ENCODE measurements at regions not wholly inside any gene's neighbourhood (a gene's known extent, or its start where the extent isn't known, plus 50 kb on each side); places are given as distances from the start of the nearest gene placed in this dataset.
"Not testable (repeated sequence)": the region's sequence is repeated elsewhere in the genome, so short reads cannot be mapped to it uniquely, and the experiment has no call there.

GRCh38 chr7:50251765-50252164 lies 52.8 kb upstream of the IKZF1 start:
- Mint-ChIP-seq H3K9me3 (peaks cover 3% of the 10 kb centered on the region), H3K27me3 (no peaks in the 10 kb centered on the region), H3K4me3 (no peak overlapping the region), H3K36me3 (peaks cover 16% of the 10 kb centered on the region), H3K27ac (peak overlapping the region in 1 of 2 donors; percentile 8), H3K4me1 (ENCODE audit: low read depth in 2 of 2) (peaks cover 19 to 21% of the 10 kb centered on the region in 2 donors)
- no peak for DNase-seq (ENCODE audit: low spot score)
- peak in 1 of 2 donors; percentile 32 for ATAC-seq

- H3K27ac Mint-ChIP-seq: no peak overlapping the region
- peaks cover 7% of the 10 kb centered on the region for H3K9me3 Mint-ChIP-seq
- H3K4me1 Mint-ChIP-seq (ENCODE audit: low read depth in 2 of 2): peaks cover 15 to 18% of the 10 kb centered on the region in 2 donors
- H3K36me3 Mint-ChIP-seq: peaks cover 38% of the 10 kb centered on the region
- ATAC-seq: no peak
- no peak for DNase-seq (ENCODE audit: low spot score)
- no peak overlapping the region for H3K4me3 Mint-ChIP-seq
- no peaks in the 10 kb centered on the region for H3K27me3 Mint-ChIP-seq
These were observed 58.0 kb upstream of the IKZF1 start for GRCh38 chr7:50246551-50246950.

- H3K9me3 Mint-ChIP-seq; DNase-seq (ENCODE audit: low spot score); H3K4me3 Mint-ChIP-seq; ATAC-seq; H3K27me3 Mint-ChIP-seq: not testable (repeated sequence)
- Mint-ChIP-seq H3K27ac (peak overlapping the region in 1 of 2 donors; percentile 59), H3K4me1 (ENCODE audit: low read depth in 2 of 2) (peaks cover 11 to 17% of the 10 kb centered on the region in 2 donors), H3K36me3 (peaks cover 42% of the 10 kb centered on the region)
These were observed 62.4 kb upstream of the IKZF1 start for GRCh38 chr7:50242111-50242510.

DNA sequence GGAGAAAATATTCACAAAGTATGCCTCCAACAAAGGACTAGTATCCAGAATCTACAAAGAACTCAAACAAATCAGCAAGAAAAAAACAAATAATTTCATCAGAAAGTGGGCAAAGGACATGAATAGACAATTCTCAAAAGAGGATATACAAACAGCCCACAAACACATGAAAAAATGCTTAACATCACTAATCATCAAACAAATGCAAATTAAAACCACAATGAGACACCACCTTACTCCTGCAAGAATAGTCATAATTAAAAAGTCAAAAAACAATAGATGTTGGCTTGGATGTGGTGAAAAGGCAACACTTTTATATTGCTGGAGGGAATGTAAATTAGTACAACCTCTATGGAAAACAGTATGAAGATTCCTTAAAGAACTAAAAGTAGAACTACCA lies 63.8 kb upstream of the IKZF1 start:
- H3K9me3 Mint-ChIP-seq; H3K4me3 Mint-ChIP-seq; H3K27me3 Mint-ChIP-seq; DNase-seq (ENCODE audit: low spot score); ATAC-seq; H3K27ac Mint-ChIP-seq: not testable (repeated sequence)
- H3K36me3 Mint-ChIP-seq: peaks cover 31% of the 10 kb centered on the region
- peaks cover 18 to 22% of the 10 kb centered on the region in 2 donors for H3K4me1 Mint-ChIP-seq (ENCODE audit: low read depth in 2 of 2)

DNA sequence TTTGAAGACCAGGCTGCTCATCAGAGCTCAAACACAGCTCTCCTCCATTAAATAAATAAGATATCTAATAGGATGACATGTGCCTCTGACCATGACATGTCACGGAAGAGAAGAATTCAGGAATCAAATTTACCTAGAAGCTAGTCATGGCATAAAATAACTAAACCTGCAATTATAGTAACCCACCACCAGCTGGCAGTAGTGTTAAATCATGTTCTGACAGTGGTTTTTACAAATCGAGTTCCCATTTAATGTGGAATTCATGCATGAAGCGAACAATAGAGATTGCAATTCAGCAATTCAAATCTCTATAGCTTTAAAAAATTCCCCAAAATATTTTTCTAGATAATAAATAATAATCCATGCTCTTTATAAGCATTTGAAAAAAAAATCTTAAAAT lies 74.6 kb upstream of the IKZF1 start:
- DNase-seq (ENCODE audit: low spot score): no peak
- Mint-ChIP-seq H3K27me3 (no peaks in the 10 kb centered on the region), H3K9me3 (no peaks in the 10 kb centered on the region), H3K4me3 (no peak overlapping the region), H3K4me1 (ENCODE audit: low read depth in 2 of 2) (peaks cover 23% of the 10 kb centered on the region in 2 donors), H3K36me3 (peaks cover 16% of the 10 kb centered on the region), H3K27ac (peak overlapping the region; percentile 24 to 67)
- ATAC-seq: no peak

GRCh38 chr7:50228148-50228547 lies 76.4 kb upstream of the IKZF1 start:
- no peak for DNase-seq (ENCODE audit: low spot score)
- ATAC-seq: no peak
- H3K27me3 Mint-ChIP-seq: no peaks in the 10 kb centered on the region
- peak overlapping the region; percentile 64 for H3K4me3 Mint-ChIP-seq
- peaks cover 23% of the 10 kb centered on the region in 2 donors for H3K4me1 Mint-ChIP-seq (ENCODE audit: low read depth in 2 of 2)
- H3K36me3 Mint-ChIP-seq: peaks cover 16% of the 10 kb centered on the region
- peak overlapping the region; percentile 61 to 67 for H3K27ac Mint-ChIP-seq
- no peaks in the 10 kb centered on the region for H3K9me3 Mint-ChIP-seq

- H3K27ac Mint-ChIP-seq: peak overlapping the region; percentile 61 to 67
- ATAC-seq (no peak), DNase-seq (ENCODE audit: low spot score) (no peak)
- H3K4me1 Mint-ChIP-seq (ENCODE audit: low read depth in 2 of 2): peaks cover 23% of the 10 kb centered on the region in 2 donors
- H3K36me3 Mint-ChIP-seq: peaks cover 14% of the 10 kb centered on the region
- H3K4me3 Mint-ChIP-seq: peak overlapping the region; percentile 64
- no peaks in the 10 kb centered on the region for H3K9me3 Mint-ChIP-seq
- no peaks in the 10 kb centered on the region for H3K27me3 Mint-ChIP-seq
These were observed 76.8 kb upstream of the IKZF1 start for GRCh38 chr7:50227726-50228125.

DNA sequence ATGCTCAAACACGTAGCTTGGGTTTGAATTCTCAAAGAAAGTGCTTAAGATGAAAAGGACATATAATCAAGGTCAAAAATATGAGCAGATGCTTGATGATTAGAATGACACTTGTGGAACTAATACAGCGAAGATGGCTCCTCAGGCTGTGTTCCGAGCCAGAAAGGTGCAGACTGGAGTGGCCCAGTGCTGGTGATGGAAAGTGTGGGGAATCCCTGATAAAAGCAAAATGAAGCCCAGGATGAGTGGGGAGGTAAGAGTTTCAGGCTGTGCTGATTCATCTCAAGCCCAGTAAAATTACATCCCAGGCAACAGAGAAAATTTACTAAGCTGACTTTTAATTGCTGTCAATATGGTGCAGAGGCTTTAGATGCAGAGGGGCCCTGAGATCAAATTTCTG lies 77.8 kb upstream of the IKZF1 start:
- DNase-seq (ENCODE audit: low spot score): no peak
- Mint-ChIP-seq H3K36me3 (peaks cover 21% of the 10 kb centered on the region), H3K9me3 (no peaks in the 10 kb centered on the region), H3K4me1 (ENCODE audit: low read depth in 2 of 2) (peaks cover 23% of the 10 kb centered on the region in 2 donors), H3K27me3 (no peaks in the 10 kb centered on the region), H3K27ac (peak overlapping the region; percentile 61 to 67), H3K4me3 (peak overlapping the region; percentile 54)
- ATAC-seq: peak in 1 of 2 donors; percentile 70

DNA sequence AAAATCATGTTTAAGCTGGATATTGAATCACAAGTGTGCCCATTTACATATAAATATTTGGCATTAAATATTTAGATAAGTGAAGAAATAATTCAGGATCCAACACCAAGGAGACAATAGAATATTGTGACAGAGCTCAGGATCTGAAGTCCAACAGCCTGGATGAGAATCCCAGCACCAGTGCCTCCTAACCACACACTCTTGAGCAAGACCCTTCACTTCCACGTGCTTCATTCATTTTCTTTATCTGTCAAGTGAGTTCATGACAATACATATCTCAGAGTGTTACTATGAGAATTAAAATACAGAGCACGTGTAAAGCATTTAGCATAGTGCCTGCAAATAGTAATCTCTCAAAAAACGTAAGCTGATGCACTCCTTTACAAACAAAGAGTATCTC lies 78.4 kb upstream of the IKZF1 start:
- ATAC-seq: no peak
- H3K27ac Mint-ChIP-seq: peak overlapping the region; percentile 61 to 67
- H3K27me3 Mint-ChIP-seq: no peaks in the 10 kb centered on the region
- peaks cover 3% of the 10 kb centered on the region for H3K9me3 Mint-ChIP-seq
- H3K36me3 Mint-ChIP-seq: peaks cover 27% of the 10 kb centered on the region
- H3K4me1 Mint-ChIP-seq (ENCODE audit: low read depth in 2 of 2): peaks cover 23% of the 10 kb centered on the region in 2 donors
- no peak for DNase-seq (ENCODE audit: low spot score)
- peak overlapping the region; percentile 54 for H3K4me3 Mint-ChIP-seq

GRCh38 chr7:50221433-50221832 lies 83.1 kb upstream of the IKZF1 start:
- ATAC-seq (no peak), DNase-seq (ENCODE audit: low spot score) (no peak)
- Mint-ChIP-seq H3K4me1 (ENCODE audit: low read depth in 2 of 2) (peaks cover 13 to 26% of the 10 kb centered on the region in 2 donors), H3K27ac (no peak overlapping the region), H3K27me3 (no peaks in the 10 kb centered on the region), H3K36me3 (peaks cover 19% of the 10 kb centered on the region), H3K4me3 (no peak overlapping the region), H3K9me3 (peaks cover 3% of the 10 kb centered on the region)

- Mint-ChIP-seq H3K9me3 (peaks cover 3% of the 10 kb centered on the region), H3K27ac (no peak overlapping the region), H3K27me3 (no peaks in the 10 kb centered on the region), H3K4me3 (no peak overlapping the region), H3K4me1 (ENCODE audit: low read depth in 2 of 2) (peaks cover 11 to 22% of the 10 kb centered on the region in 2 donors), H3K36me3 (peaks cover 19% of the 10 kb centered on the region)
- no peak for DNase-seq (ENCODE audit: low spot score)
- ATAC-seq: no peak
These were observed 83.5 kb upstream of the IKZF1 start for GRCh38 chr7:50221028-50221427.

DNA sequence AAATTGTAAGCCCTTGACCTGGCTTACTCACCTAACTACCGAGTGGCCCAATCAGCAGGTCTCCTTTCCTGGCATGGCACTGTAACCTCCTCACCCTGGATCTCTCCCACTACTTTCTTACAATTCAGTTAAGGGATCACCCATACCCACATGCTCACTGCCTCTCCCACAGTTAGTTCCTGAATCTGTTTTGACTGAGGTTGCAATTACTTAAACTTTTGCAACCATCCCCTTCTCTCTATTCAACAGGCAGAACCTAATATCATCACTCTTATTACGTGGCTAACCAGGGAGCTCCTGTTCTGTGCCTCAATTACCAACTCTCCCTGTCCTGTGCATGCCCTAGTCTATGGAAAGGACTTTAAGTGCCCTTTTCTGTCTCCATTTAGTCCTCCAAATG lies 84.2 kb upstream of the IKZF1 start:
- H3K4me3 Mint-ChIP-seq: no peak overlapping the region
- H3K4me1 Mint-ChIP-seq (ENCODE audit: low read depth in 2 of 2): peaks cover 11 to 22% of the 10 kb centered on the region in 2 donors

DNA sequence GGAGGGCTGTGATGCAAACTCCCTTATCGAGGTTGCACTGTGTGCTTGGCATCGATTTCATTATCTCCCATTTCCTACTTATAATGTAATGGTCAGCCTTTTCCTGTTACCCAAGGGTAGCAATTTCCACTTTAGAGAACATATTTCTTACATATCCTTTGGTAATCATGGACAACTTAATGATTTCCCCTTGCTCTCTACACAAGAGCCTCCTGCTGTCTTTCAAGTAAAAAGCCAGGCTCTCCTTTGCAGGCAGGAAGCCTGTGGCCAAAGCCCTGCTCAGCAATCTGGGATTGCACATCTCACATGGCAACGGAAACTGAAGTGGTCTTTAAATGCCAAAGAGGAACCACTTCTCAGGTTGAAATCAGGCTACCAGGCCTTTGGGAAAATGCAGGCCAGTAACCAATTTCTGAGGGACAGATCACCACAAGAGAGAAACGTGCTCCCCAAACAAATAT lies 86.7 kb upstream of the IKZF1 start:
- Mint-ChIP-seq H3K9me3 (peaks cover 3% of the 10 kb centered on the region), H3K4me1 (ENCODE audit: low read depth in 2 of 2) (peaks cover 26 to 35% of the 10 kb centered on the region in 2 donors), H3K4me3 (peak overlapping the region; percentile 17), H3K27ac (peak overlapping the region in 1 of 2 donors; percentile 52), H3K27me3 (no peaks in the 10 kb centered on the region), H3K36me3 (peaks cover 19% of the 10 kb centered on the region)
- DNase-seq (ENCODE audit: low spot score) (no peak), ATAC-seq (no peak)

More for the DNA sequence above, 84.2 kb upstream of the IKZF1 start:
- ATAC-seq: no peak
- Mint-ChIP-seq H3K27ac (no peak overlapping the region), H3K9me3 (peaks cover 3% of the 10 kb centered on the region), H3K36me3 (peaks cover 19% of the 10 kb centered on the region), H3K27me3 (no peaks in the 10 kb centered on the region)
- no peak for DNase-seq (ENCODE audit: low spot score)

DNA sequence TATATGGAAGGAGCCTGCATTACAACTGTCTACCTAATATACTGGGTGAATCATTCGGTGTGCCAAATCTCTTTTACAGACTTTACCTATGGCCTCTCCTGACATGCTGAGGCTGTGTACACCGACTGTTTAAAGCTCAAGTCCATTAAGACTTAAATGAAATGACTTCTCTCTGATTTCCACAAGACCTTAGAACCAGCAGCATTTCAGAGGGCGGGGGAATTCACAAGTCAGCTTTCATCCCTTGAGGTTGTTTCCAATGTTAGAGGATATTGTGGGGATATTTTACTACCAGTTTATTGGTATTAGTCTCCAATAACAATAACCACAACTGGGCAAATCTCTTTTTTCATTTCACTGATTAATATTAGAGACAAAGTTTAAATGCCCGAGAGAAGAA lies 87.1 kb upstream of the IKZF1 start:
- Mint-ChIP-seq H3K9me3 (peaks cover 3% of the 10 kb centered on the region), H3K4me3 (no peak overlapping the region), H3K27me3 (no peaks in the 10 kb centered on the region), H3K27ac (peak overlapping the region in 1 of 2 donors; percentile 52), H3K4me1 (ENCODE audit: low read depth in 2 of 2) (peaks cover 31 to 40% of the 10 kb centered on the region in 2 donors), H3K36me3 (peaks cover 16% of the 10 kb centered on the region)
- ATAC-seq: no peak
- no peak for DNase-seq (ENCODE audit: low spot score)

DNA sequence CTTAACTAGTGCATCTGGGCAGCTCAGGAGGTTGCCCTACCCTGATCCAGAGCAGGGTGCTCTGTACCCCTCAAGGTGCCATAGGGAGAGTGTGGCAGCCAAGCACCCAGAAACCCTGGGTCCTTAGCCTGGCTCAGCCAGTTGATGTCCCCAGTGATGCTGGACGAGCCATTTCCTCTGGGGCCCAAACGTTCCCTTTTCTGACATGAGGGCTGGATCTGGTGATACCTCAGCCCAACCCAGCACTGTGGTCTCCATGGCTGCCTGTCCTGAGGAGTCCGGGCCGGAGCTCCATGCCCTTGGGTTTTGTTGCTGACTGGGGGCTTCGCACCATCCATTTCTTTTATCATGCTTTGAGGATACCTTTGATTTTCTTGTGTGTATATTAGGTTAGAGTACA lies 87.9 kb upstream of the IKZF1 start:
- Mint-ChIP-seq H3K4me1 (ENCODE audit: low read depth in 2 of 2) (peaks cover 39 to 44% of the 10 kb centered on the region in 2 donors), H3K4me3 (no peak overlapping the region), H3K9me3 (peaks cover 3% of the 10 kb centered on the region), H3K27me3 (no peaks in the 10 kb centered on the region), H3K36me3 (peaks cover 9% of the 10 kb centered on the region), H3K27ac (no peak overlapping the region)
- no peak for DNase-seq (ENCODE audit: low spot score)
- no peak for ATAC-seq

Measured in natural killer cell treated with Interleukin-12 subunit alpha and Interleukin-12 subunit beta and Interleukin-15 and Interleukin-18, amount 100 ng/mL, for 72 hours (primary cell).